HG02885 (cell line): ENCODE measurements at regions not wholly inside any gene's neighbourhood (a gene's known extent, or its start where the extent isn't known, plus 50 kb on each side); places are given as distances from the start of the nearest gene placed in this dataset.

ENCODE experiments used
- ATAC-seq: cut with Tn5 transposase; IDR thresholded peaks from one replicate; pipeline ENCODE4 v1.9.1; 2021; ENCODE audit warnings: mild to moderate bottlenecking; ENCODE audit not compliant: unreplicated experiment, poor library complexity

GRCh38 chr9:88037285-88037845, 63.0 kb upstream of the CDK20 start:
- ATAC-seq, result no peak

DNA sequence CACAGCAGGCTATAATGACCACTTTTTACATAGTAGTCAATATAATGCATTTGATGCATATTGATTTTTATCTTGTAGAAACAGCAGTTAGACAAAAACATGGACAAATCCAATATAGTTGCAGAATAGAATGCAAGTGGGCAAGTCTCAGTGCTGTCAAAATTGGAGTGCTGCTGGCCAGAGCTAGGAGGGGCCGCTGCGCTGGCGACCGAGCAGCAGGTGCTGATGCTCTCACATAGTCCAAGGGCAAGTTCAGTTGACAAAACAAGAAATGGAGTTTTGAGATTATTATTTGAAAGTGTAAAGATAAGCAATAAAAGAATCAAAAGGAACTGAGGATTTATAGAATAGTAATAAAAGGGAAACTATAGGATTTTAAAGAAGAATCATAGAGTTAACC, 60.6 kb upstream of the CDK20 start:
- ATAC-seq, result no peak

DNA sequence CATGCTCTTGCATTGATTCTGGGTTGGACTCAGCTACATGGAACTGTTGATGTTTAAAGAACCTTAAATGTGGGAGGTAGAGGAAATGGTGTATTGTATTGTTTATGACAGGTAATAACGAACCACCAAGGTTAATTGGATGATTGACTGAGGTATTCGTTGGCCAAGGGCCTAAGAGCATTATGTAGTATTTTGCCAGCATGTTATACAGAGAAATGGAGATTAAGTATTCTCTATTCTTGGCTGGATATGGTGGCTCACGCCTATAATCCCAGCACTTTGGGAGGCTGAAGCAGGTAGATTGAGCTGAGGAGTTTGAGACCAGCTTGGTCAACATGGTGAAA, 59.0 kb upstream of the CDK20 start:
- no peak for ATAC-seq

- ATAC-seq, result no peak
Measured at GRCh38 chr9:88028338-88028737, 54.0 kb upstream of the CDK20 start.

- ATAC-seq, result no peak
Measured at GRCh38 chr9:88026118-88026479, 51.8 kb upstream of the CDK20 start.

GRCh38 chr9:88025411-88026117, 51.2 kb upstream of the CDK20 start:
- no peak for ATAC-seq

- ATAC-seq, result no peak
Measured at GRCh38 chr9:88024896-88025295, 50.6 kb upstream of the CDK20 start.
